ENCODE measurements at regions not wholly inside any gene's neighbourhood (a gene's known extent, or its start where the extent isn't known, plus 50 kb on each side); places are given as distances from the start of the nearest gene placed in this dataset.

- no peak for TF ChIP-seq CTCF (IDR thresholded peaks at IDR 0.05)
- TF ChIP-seq POLR2A (IDR thresholded peaks at IDR 0.05), result no peak
Measured at GRCh38 chr13:58584610-58585009, 953.1 kb downstream of the PCDH17 start.
